Small intestine (tissue), 7 donors: ENCODE measurements at regions not wholly inside any gene's neighbourhood (a gene's known extent, or its start where the extent isn't known, plus 50 kb on each side); places are given as distances from the start of the nearest gene placed in this dataset.

Source experiments
- DNase-seq, 2 donors: peaks; one replicate each; pipeline versions ENCODE4 v3.0.0 to v3.0.0-alpha.2; 2013
- FAIRE-seq: peaks from 2 replicates; lab custom pipeline; 2012; peaks lifted over from hg19 to GRCh38; lab: Jason Lieb, UNC
- H3K27ac ChIP-seq, 3 donors: one replicate each; pipeline ENCODE4 v1.5.1; 2013; ENCODE audit warnings: low read length in 2 of 3, mild to moderate bottlenecking in 2 of 3, control low read depth in 1 of 3, inconsistent platforms in 1 of 3, low read depth in 1 of 3, moderate library complexity in 1 of 3
- H3K27me3 ChIP-seq, 3 donors: one replicate each; pipeline ENCODE4 v1.6.1; 2013; ENCODE audit warnings: low read length in 3 of 3, inconsistent platforms in 1 of 3; ENCODE audit not compliant: control insufficient read depth in 3 of 3, insufficient read depth in 3 of 3
- H3K36me3 ChIP-seq, 3 donors: one replicate each; pipeline ENCODE4 v1.6.1; 2013; ENCODE audit warnings: low read length in 3 of 3, inconsistent platforms in 1 of 3, low read depth in 1 of 3, mild to moderate bottlenecking in 1 of 3, moderate library complexity in 1 of 3; ENCODE audit not compliant: control insufficient read depth in 3 of 3, insufficient read depth in 2 of 3
- H3K4me1 ChIP-seq, 3 donors: one replicate each; pipeline ENCODE4 v1.6.1; 2013; ENCODE audit warnings: low read length in 2 of 3, inconsistent platforms in 1 of 3, low read depth in 1 of 3, mild to moderate bottlenecking in 1 of 3, moderate library complexity in 1 of 3; ENCODE audit not compliant: control insufficient read depth in 3 of 3, insufficient read depth in 2 of 3
- H3K4me3 ChIP-seq, 3 donors: one replicate each; pipeline ENCODE4 v1.5.1; 2013; ENCODE audit warnings: low read length in 3 of 3, control low read depth in 1 of 3, inconsistent platforms in 1 of 3, low read depth in 1 of 3, mild to moderate bottlenecking in 1 of 3, moderate library complexity in 1 of 3
- H3K9me3 ChIP-seq, 2 donors: one replicate each; pipeline ENCODE4 v1.6.1; 2013; ENCODE audit warnings: low read depth in 1 of 2, low read length in 1 of 2; ENCODE audit not compliant: control insufficient read depth in 2 of 2, insufficient read depth in 1 of 2
- WGBS, 3 donors: extraction: QIAGEN DNeasy Blood & Tissue Kit; methylation state at CpG; one replicate each; pipeline ENCODE4 v1.1.7; 2013; 5-methylcytosine and 5-hydroxymethylcytosine counted together
- donor health status: healthy with polysubstance abuse.
- donor health status: control.
- donor health status: control.
- donor health status: Bipolar disorder and iron deficiency.
- donor health status: healthy.

DNA sequence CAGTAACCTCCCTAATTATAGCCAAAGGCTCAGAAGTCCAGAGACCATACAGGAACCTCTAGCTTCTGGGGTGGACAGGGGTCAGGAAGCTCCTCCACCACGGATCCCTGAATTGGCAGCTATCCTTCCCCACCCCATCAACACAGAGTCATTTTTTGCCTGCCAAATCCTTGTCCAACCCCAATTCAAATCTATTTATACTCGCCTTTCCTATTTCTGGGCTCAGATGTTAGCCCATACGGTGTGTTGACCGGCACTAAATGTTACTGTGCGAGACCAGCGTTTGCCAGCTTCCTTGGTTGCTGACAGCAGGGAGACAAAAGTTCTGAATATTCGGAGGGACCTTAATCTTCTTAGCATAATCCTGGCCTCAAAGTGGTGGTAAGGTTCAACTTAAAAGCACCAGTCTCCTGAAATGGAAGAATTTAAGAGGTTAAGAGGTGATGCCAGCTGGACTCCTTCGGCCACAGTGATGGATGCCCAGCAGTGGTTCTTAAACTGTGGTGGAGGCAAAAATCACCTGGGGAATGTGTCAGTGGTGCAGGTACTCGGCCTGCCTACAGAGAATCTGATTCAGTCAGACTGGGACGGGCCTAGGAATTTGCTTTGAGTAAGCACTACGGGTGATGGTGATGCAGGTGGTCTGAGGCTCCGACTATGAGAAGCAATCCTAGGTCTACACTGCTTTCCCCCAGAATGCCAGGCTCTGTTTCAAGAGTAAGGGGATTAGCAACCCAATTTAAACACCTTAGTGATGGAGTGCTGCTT lies 204.8 kb upstream of the MEF2C start:
- Histone ChIP-seq H3K9me3 (no peaks in the 10 kb centered on the region), H3K4me3 (no peak overlapping the region), H3K27ac (no peak overlapping the region), H3K4me1 (no peaks in the 10 kb centered on the region), H3K36me3 (no peaks in the 10 kb centered on the region), H3K27me3 (peaks cover 0 to 2% (median 0%) of the 10 kb centered on the region in 3 donors)
- no peak for FAIRE-seq
- WGBS, 3 donors: 65 to 72% (median 69%) methylated on average over 12 of the region's 12 CpGs
- DNase-seq: no peak

DNA sequence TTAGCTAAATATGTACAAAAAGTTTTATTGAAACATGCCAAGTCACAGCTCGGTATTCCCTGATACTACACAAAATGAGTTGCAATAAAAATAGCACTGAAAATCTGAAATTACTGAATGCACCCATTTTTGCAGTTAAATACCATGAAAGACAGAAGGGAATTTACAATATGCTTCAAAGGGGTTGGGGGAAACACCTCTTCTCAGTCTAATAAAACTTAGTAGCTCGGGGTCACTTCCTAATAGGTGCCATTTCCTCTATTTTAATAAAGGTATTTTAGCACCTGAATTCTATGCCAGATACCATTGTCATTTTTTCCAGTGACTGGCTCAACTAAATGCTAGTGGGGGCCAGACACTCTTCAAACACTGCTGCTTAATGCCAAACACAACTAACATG lies 204.1 kb upstream of the MEF2C start:
- Histone ChIP-seq H3K4me1 (no peaks in the 10 kb centered on the region), H3K36me3 (no peaks in the 10 kb centered on the region), H3K27me3 (peaks cover 0 to 2% (median 0%) of the 10 kb centered on the region in 3 donors), H3K9me3 (no peaks in the 10 kb centered on the region), H3K4me3 (no peak overlapping the region), H3K27ac (no peak overlapping the region)
- FAIRE-seq (no peak), DNase-seq (no peak)
- 51 to 76% (median 60%) methylated on average over 2 of the region's 2 CpGs for WGBS, 3 donors

DNA sequence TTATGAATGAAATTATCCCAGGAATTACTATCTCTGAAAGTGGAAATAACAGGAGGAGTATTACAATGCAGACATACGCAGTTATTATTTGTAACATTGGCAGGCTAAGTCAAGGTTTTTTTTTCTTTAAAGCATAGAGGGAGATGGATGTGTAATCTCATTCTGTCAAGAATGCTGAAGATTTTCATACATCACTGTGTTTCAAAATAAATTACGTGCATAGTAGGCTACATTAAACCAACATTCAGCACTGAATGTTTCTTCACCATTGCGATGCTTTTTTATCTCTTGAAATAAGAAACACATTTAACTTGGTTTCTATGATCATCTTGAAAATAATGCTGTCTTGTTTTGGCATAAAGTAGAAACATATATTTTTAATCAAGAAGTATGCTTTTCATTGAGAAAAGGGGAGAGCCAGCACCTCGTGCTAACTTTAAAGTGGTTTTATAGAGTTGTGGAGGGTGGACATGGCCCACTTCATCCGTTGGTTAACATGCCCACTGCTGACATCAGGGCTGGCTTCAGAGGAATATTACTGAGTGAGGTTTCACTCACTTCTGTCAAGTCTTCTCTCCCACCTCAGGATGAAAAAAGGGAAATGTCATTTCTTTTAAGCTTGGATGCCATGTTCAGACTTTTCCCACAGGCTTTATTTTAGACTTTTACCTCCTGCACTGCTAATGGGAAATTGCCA lies 203.6 kb upstream of the MEF2C start:
- WGBS, 3 donors: 83 to 90% (median 87%) methylated on average over 5 of the region's 5 CpGs
- no peak overlapping the region for H3K4me3 ChIP-seq
- no peak for FAIRE-seq
- DNase-seq: no peak
- H3K36me3 ChIP-seq: no peaks in the 10 kb centered on the region
- H3K9me3 ChIP-seq: no peaks in the 10 kb centered on the region
- H3K27ac ChIP-seq: no peak overlapping the region
- H3K4me1 ChIP-seq: no peaks in the 10 kb centered on the region
- H3K27me3 ChIP-seq: peaks cover 0 to 2% (median 0%) of the 10 kb centered on the region in 3 donors

DNA sequence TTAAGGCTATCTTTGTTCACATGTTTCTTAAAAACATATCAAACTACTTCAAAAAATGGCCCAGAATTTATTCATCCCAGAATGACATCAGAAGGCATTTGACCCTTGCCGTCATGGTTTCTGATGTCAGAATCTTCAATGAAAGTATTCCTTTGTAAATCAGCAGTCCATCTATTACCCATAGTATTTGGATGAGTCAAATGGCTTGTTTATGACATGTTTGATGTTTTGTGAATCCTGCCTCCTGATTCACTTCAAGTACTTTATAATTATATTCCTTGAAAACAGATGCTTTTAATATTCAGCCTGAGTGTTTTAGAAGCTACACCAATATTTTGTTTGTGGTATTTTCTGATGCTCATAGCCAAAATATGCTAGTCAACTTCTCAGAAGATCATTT lies 200.8 kb upstream of the MEF2C start:
- FAIRE-seq (no peak), DNase-seq (no peak)
- Histone ChIP-seq H3K4me3 (no peak overlapping the region), H3K27me3 (peaks cover 0 to 2% (median 0%) of the 10 kb centered on the region in 3 donors), H3K9me3 (no peaks in the 10 kb centered on the region), H3K4me1 (no peaks in the 10 kb centered on the region), H3K36me3 (no peaks in the 10 kb centered on the region), H3K27ac (no peak overlapping the region)
- 88 to 94% (median 91%) methylated on average over 1 of the region's 1 CpG for WGBS, 3 donors

DNA sequence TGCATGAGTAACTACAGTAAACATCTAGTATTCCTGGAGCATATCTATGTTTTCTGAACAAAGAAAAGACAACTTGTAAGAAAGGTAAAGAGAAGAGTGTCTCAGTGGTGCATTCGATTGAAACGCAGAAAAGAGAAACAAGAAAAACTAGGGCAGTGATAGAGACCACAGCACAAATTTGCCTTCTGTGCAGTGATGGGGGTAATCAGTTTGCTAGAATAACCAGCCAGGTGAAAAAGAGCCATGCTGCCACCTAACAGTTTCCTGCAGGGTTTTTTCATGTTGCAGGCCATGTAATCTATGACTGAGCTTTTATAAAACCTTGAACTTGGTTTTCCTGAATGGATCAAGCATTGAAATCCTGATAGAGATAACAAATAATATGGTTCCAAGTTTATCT lies 198.4 kb upstream of the MEF2C start:
- Histone ChIP-seq H3K27ac (no peak overlapping the region), H3K27me3 (no peaks in the 10 kb centered on the region), H3K4me3 (no peak overlapping the region), H3K4me1 (no peaks in the 10 kb centered on the region), H3K36me3 (no peaks in the 10 kb centered on the region), H3K9me3 (no peaks in the 10 kb centered on the region)
- DNase-seq: no peak
- 82 to 84% (median 82%) methylated on average over 2 of the region's 2 CpGs for WGBS, 3 donors
- no peak for FAIRE-seq

DNA sequence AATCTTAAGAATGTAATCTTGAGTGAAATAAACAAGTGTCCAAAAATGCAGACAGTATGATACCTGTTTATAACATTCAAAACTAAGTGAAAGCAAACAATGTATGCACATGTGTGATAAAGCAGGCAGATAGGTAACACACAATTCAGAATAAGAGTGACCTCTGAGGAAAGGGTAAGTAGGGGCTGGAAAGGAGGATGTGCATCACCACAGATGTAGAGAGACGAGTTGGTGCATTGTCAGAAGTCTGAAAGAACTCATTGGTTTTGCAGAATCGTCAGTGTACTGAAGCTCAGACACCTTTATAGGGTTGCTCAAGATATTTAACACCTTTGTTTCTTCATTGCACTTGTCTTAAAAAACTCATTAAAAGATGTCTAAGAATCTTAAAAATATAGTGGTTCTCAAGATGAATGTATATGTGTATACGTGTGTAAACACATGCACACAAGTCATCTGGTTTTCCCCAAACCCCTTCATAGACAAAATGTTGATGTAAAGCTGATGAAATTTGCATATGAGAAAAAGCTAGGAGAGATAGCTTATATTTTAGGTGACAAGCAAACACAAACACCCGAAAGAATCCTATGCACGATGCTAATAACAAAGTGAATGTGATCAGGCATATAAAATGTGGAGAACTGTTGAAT lies 197.6 kb upstream of the MEF2C start:
- Histone ChIP-seq H3K36me3 (no peaks in the 10 kb centered on the region), H3K9me3 (no peaks in the 10 kb centered on the region), H3K27me3 (no peaks in the 10 kb centered on the region), H3K4me1 (no peaks in the 10 kb centered on the region), H3K27ac (no peak overlapping the region), H3K4me3 (no peak overlapping the region)
- WGBS, 3 donors: 82 to 86% (median 85%) methylated on average over 5 of the region's 5 CpGs
- DNase-seq (no peak), FAIRE-seq (no peak)

DNA sequence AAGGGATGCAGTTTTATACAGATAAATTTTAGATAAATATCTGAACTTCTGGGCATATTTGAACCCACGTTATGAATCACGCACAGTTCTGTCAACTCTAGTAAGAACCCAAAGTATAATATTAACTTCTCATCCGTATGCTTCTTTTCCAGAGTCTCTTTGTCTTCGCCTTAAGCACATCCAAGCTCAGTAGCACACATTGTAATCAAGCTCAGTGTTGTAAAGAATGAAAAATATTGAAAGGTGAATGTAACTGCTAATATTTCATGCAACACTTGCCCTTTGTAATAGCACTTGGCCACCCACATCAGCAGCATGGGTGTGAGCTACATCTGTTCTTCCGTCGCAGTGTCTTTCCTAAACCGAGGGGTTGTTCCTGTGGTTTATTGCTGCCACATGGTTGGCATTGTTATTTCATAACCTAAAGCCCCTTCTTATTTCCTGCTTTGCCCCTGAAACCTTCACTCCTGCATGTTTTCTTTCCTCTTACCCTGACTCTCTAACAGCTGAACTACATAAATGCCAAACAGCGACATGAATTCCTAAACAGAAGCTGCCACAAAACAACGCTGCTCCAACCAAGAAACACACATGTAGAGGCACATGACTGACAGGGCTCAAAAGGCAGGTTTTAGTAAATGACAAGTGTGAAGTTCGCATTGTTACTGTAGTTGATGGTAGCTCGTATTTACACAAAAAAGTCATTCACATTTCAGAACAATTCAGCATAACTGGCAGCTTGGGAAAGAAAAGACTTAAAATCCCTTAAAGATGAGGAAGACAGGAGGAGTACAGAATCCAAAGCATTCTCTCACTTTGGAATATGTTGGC lies 190.1 kb upstream of the MEF2C start:
- Histone ChIP-seq H3K4me3 (no peak overlapping the region), H3K27me3 (no peaks in the 10 kb centered on the region), H3K36me3 (no peaks in the 10 kb centered on the region), H3K4me1 (no peaks in the 10 kb centered on the region), H3K27ac (no peak overlapping the region), H3K9me3 (no peaks in the 10 kb centered on the region)
- WGBS, 3 donors: 62 to 68% (median 65%) methylated on average over 11 of the region's 11 CpGs
- no peak for DNase-seq
- FAIRE-seq: no peak

DNA sequence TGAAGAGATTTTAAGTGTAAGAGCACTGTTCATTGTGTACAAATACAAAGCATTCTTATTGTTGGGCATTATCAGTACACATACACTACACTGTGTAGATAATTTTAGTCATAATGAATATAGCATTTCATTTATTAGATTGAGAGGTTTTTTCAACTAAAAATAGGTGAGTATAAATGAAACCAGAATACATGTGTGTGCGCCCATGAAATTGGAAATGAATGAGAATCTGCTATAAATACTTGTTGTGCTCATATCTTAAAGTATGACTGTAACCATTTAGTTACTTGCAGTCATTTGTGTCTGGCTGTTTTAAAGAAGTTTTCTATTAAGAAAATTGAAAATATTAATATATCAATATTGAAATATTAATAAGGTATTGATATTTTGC lies 189.0 kb upstream of the MEF2C start:
- Histone ChIP-seq H3K27ac (no peak overlapping the region), H3K4me3 (no peak overlapping the region), H3K27me3 (no peaks in the 10 kb centered on the region), H3K4me1 (no peaks in the 10 kb centered on the region), H3K36me3 (no peaks in the 10 kb centered on the region), H3K9me3 (no peaks in the 10 kb centered on the region)
- peak; percentile 10 for FAIRE-seq
- no peak for DNase-seq
- 72 to 81% (median 79%) methylated on average over 1 of the region's 1 CpG for WGBS, 3 donors
